GM12892 (cell line): ENCODE measurements at regions not wholly inside any gene's neighbourhood (a gene's known extent, or its start where the extent isn't known, plus 50 kb on each side); places are given as distances from the start of the nearest gene placed in this dataset.

Source experiments
- POLR2A ChIP-seq: IDR thresholded peaks from 2 replicates; pipeline ENCODE4 v1.6.1; 2011; ENCODE audit warnings: low read depth, low read length, control low read depth
- TAF1 ChIP-seq: IDR thresholded peaks from 2 replicates; pipeline ENCODE4 v1.6.1; 2011; ENCODE audit warnings: low read depth, mild to moderate bottlenecking, control low read depth, low read length, borderline replicate concordance

- TF ChIP-seq TAF1 (no peak), POLR2A (no peak)
Measured at GRCh38 chr13:61695147-61695546, 279.5 kb upstream of the PCDH20 start.
